ENCODE measurements at regions not wholly inside any gene's neighbourhood (a gene's known extent, or its start where the extent isn't known, plus 50 kb on each side); places are given as distances from the start of the nearest gene placed in this dataset.
"Not testable (repeated sequence)": the region's sequence is repeated elsewhere in the genome, so short reads cannot be mapped to it uniquely, and the experiment has no call there.

DNA sequence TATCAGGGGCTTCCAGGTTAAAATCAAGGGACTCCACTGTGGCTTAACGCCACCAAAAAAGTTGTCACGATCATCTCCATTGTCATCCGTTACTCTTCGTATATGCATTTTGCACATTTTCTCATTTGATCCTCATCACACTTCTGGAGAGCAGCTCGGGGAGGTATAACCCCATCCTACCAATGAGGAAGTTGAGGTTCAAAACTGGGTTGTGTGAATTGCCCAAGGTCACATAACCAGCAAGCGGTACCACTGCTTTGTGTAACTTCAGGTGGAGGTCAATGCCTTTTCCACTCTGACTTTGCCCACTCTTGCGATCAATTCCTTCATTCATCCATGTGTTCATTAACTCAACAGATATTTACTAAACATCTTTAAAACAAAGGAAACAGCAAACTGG is 71.1 kb upstream of the CCND2 start:
- Mint-ChIP-seq H3K36me3 (ENCODE audit: low read depth) (no peaks in the 10 kb centered on the region), H3K4me3 (no peak overlapping the region), H3K9me3 (no peaks in the 10 kb centered on the region), H3K4me1 (peaks cover 6% of the 10 kb centered on the region), H3K27ac (no peak overlapping the region), H3K27me3 (peaks cover 2% of the 10 kb centered on the region)
- ATAC-seq (no peak), DNase-seq (no peak)

DNA sequence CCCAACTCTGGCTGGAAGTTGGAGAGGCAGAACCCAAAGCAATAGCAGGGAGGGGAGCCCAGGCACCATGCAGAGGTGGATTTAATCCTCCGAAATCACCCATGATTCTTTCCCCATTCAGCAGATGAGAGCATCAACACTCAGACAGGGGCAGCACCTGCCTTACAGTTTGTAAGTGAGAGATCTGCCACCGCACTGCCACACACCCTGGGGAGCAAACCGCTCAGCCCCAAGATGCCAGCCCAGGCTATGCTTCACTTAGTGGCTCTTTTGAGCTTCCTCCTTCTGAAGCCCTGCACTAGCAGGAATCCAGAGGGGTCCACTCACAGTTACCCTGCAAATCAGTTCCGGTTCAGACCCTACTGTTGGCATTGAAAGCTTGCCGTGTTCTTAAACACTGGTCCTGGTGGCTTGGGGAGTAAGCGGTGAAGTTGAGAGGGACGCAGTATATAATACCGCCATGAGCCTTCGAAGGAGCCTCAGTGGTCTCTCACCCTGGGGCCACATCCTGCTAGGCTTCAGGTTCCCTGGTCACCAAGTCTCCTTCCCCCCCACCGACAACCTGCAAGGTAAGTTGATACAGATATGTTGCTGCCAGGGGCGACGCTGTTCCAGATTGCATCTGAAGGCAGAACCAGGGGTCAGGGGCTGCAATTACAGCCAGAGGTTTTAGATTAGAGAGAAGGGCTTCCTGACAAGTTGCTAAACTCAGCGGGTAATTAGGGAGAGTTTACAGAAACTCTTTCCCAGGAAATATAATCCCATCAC is 72.0 kb upstream of the CCND2 start:
- peaks cover 2% of the 10 kb centered on the region for H3K27me3 Mint-ChIP-seq
- no peak for DNase-seq
- peaks cover 6% of the 10 kb centered on the region for H3K4me1 Mint-ChIP-seq
- H3K9me3 Mint-ChIP-seq, result no peaks in the 10 kb centered on the region
- peak overlapping the region; percentile 8 for H3K27ac Mint-ChIP-seq
- no peaks in the 10 kb centered on the region for H3K36me3 Mint-ChIP-seq (ENCODE audit: low read depth)
- no peak for ATAC-seq
- H3K4me3 Mint-ChIP-seq, result no peak overlapping the region

DNA sequence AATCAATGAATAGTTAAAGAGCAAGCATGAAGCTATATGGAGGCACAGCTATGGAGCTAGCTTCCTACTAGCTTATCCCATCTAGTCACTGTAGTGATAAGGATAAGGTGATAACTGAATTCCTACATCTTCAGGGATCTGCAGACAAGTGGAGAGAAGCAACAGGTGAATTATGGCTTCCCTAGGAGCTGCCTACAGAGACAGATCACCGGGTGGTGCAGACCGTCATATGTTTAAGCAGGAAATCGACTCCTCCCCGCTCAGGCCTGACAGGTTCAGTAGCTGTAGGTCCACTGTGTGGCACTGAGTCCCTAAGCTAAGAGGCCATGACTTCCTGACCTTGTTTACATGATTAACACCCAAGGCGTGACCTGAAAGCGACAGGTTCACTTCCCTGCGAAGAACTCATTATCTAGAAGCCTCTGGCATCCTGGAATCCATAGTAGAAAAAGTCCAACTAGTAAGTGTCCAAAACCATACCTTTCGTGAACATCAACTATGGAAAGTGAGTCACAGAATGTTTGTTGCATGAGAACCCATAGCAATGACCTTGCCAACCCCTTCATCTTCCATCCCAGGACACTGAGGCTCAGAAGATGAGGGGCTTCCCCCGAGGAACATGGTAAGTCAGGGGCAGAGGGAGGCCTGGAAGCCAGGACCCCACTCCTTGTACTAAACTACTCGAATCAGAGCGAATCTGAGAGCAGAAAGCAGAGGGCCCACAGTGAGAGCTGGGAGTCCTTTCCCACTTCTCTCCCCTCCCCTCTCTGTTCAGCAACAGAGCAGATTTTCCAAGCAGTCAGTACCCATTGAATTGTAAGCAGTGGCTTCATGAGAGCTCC is 75.4 kb upstream of the CCND2 start:
- Mint-ChIP-seq H3K36me3 (ENCODE audit: low read depth) (no peaks in the 10 kb centered on the region), H3K27ac (no peak overlapping the region), H3K4me1 (peaks cover 6% of the 10 kb centered on the region), H3K4me3 (no peak overlapping the region), H3K9me3 (no peaks in the 10 kb centered on the region), H3K27me3 (no peaks in the 10 kb centered on the region)
- DNase-seq (no peak), ATAC-seq (no peak)

DNA sequence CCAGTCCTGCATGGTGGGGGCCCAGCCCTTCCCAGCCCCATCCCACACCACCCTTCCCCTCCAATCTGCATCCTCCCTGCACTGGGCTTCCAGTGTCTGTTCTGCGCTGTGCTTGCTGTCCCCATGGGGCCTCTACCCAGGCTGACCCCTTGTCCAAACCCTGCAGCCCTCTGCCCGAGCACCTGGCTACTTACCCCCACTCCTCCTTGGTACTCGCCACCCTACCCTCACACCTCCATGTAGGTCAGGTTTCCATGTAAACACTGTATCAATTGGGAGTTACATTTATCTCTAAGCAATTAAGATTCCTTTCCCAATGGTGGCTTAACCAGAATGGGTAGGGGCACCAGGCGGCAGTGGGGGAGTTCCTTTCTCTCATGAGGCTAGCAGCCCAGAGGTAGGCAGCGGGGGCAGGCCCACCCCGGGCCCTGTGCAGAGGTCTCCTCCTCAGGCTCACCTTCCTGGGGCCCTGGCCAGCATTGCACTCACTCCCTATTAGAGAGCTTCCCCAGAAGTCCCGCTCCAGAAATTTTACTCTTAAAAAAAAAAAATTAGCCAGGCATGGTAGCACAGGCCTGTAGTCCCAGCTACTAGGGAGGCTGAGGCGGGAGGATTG is 76.6 kb upstream of the CCND2 start:
- no peak overlapping the region for H3K27ac Mint-ChIP-seq
- no peak for DNase-seq
- no peaks in the 10 kb centered on the region for H3K36me3 Mint-ChIP-seq (ENCODE audit: low read depth)
- H3K9me3 Mint-ChIP-seq, result no peaks in the 10 kb centered on the region
- peaks cover 6% of the 10 kb centered on the region for H3K4me1 Mint-ChIP-seq
- H3K4me3 Mint-ChIP-seq, result no peak overlapping the region
- ATAC-seq, result no peak
- H3K27me3 Mint-ChIP-seq, result no peaks in the 10 kb centered on the region

DNA sequence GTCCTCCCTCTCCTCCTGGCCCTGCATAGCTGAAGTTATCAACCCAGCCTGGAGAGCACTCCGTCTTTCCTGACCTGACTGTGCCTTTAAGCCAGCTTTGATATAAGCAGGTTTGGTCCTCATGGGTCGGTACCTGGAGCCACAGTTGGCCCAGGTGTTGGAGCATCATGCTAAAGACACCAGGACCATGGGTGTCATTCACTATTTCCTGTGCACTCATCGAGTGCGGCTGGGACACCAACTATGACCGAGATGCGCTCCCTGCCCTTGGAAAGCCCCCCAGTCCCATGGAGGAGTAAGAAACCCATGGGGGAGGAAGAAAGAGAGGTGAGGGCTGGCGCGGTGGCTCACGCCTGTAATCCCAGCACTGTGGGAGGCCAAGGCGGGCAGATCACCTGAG is 78.9 kb upstream of the CCND2 start:
- Mint-ChIP-seq H3K4me1 (peaks cover 4% of the 10 kb centered on the region), H3K27me3 (no peaks in the 10 kb centered on the region), H3K27ac (no peak overlapping the region), H3K36me3 (ENCODE audit: low read depth) (no peaks in the 10 kb centered on the region), H3K9me3 (no peaks in the 10 kb centered on the region), H3K4me3 (no peak overlapping the region)
- DNase-seq (no peak), ATAC-seq (no peak)

DNA sequence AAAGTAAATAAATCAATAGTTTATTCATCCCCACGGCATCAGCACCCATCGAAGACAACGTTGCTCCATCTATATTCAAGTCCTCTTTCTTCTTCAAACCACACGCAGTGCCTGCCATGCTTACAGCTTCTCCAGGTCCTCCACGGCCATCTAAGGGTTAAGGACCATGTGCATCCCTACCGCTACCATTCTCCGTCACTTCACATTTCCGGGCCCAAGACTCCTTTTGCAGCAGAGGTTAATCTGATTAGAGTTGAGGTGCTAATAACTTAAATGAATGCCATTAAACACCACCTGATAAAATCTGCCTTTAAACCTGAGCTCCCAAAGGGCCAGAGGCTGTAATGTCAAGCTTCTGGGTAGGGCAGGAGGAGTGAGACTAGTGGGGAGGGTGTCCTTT is 79.7 kb upstream of the CCND2 start:
- H3K4me1 Mint-ChIP-seq, result peaks cover 4% of the 10 kb centered on the region
- H3K9me3 Mint-ChIP-seq, result no peaks in the 10 kb centered on the region
- DNase-seq (no peak), ATAC-seq (no peak)
- H3K4me3 Mint-ChIP-seq, result no peak overlapping the region
- no peaks in the 10 kb centered on the region for H3K36me3 Mint-ChIP-seq (ENCODE audit: low read depth)
- H3K27ac Mint-ChIP-seq, result no peak overlapping the region
- H3K27me3 Mint-ChIP-seq, result no peaks in the 10 kb centered on the region

DNA sequence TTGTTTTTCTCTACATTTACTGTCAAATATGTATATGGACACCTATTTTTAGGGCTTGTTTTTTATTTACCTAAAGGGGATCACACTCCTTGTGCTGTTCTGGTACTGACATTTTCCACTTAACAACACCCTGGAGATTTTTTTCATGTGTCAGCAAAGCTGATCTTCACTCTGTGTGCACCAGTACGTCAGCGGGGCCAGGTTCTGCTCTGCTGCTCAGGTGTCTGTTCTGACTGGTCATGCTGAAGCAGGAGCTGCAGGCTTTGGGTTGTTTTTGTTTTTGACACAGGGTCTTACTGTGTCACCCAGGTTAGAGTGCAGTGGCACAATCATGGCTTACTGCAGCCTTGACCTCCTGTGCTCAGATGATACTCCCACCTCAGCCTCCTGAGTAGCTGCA is 81.9 kb upstream of the CCND2 start:
- DNase-seq (no peak), ATAC-seq (no peak)
- Mint-ChIP-seq H3K27me3 (no peaks in the 10 kb centered on the region), H3K27ac (peak overlapping the region; percentile 52), H3K4me1 (no peaks in the 10 kb centered on the region), H3K9me3 (no peaks in the 10 kb centered on the region), H3K4me3 (no peak overlapping the region), H3K36me3 (ENCODE audit: low read depth) (no peaks in the 10 kb centered on the region)

DNA sequence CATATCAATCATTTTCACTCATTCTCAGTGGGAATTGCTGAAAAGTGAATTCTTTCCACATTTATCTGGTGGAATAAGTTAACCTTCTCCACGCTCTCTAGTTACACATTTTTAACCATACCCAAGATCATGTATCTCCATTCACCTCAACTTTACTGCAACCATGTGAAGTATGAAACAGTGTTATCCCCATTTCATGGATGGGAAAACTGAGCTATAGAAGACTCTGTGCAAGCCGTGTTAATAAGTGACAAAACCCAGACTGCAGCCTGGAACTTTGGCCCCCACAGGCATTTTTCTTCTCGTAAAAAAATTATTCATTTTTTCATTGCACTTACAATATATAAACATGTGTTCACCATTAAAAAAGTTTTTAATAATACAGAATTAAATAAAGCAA is 82.4 kb upstream of the CCND2 start:
- Mint-ChIP-seq H3K4me1 (no peaks in the 10 kb centered on the region), H3K9me3 (no peaks in the 10 kb centered on the region)

DNA sequence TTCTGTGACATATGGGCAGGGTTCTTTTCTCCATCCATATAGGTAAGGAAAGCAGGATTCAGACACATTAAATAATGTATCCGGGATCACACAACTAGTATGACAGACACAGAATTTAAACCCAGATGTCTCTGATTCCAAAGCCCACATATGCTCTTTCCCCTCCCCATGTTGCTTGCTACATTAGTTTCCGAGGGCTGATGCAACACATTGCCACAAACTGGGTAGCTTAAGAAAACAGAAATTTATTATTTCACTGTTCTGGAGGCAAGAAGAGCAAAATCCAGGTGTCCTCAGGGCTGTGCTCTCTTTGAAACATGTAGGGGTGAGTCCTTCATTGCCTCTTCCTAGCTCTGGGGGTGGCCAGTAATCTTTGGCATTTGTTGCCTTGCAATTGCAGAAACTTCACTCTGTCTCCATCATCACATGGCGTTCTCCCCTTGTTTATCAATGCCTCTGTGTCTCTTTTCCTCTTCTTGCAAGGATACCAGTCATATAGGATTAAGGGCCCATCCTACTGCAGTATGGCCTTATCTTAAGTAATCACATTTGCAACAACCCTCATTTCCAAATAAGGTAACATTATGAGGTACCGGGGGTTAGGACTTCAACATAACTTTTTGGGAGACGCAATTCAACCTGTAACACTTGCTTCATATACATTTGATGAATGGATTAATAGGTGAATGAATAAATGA is 83.0 kb upstream of the CCND2 start:
- no peaks in the 10 kb centered on the region for H3K36me3 Mint-ChIP-seq (ENCODE audit: low read depth)
- no peak for ATAC-seq
- DNase-seq, result no peak
- H3K27ac Mint-ChIP-seq, result no peak overlapping the region
- H3K4me3 Mint-ChIP-seq, result no peak overlapping the region
- no peaks in the 10 kb centered on the region for H3K9me3 Mint-ChIP-seq
- no peaks in the 10 kb centered on the region for H3K4me1 Mint-ChIP-seq
- no peaks in the 10 kb centered on the region for H3K27me3 Mint-ChIP-seq

More for the DNA sequence above, 82.4 kb upstream of the CCND2 start:
- DNase-seq (no peak), ATAC-seq (no peak)
- Mint-ChIP-seq H3K27ac (no peak overlapping the region), H3K27me3 (no peaks in the 10 kb centered on the region), H3K36me3 (ENCODE audit: low read depth) (no peaks in the 10 kb centered on the region), H3K4me3 (no peak overlapping the region)

DNA sequence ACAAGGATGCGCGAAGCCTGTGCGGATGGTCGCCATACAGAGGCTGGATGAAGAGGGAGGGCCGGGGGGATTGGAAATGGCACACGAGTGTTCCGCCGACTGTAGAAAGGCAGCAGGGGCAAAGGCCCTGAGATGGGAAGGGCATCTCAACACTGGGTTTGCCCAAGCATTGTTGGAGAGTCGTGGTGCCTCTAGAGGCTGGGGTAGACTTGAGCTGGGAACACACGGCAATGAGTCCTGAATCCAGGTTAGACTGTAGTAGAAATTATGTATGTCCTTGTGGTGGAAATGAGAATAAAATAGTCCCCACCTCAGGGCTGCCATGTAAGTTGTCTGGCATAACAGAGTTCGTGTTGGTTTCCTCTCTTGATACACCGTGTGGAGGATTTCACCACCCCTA is 83.8 kb upstream of the CCND2 start:
- Mint-ChIP-seq H3K27ac (no peak overlapping the region), H3K4me3 (no peak overlapping the region), H3K36me3 (ENCODE audit: low read depth) (no peaks in the 10 kb centered on the region), H3K27me3 (no peaks in the 10 kb centered on the region), H3K9me3 (no peaks in the 10 kb centered on the region), H3K4me1 (no peaks in the 10 kb centered on the region)
- ATAC-seq (no peak), DNase-seq (no peak)

DNA sequence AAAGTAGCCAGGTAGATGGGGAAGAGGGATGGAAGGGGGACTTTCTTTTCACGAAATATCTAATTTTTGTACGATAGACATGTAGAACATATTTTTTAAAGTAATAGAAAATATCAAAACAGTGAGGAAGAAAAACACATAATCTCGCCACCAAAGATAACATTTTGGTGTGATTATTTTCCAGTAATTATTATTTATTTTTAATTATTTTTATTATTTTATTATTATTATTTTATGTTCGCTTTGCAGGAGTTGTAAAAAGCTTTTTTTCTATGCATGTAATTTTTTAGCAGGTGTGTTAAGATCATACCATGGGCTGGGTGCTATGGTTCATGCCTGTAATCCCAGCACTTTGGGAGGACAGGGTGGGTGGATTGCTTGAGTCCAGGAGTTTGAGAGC is 85.6 kb upstream of the CCND2 start:
- no peak overlapping the region for H3K27ac Mint-ChIP-seq
- H3K4me1 Mint-ChIP-seq, result no peaks in the 10 kb centered on the region
- no peaks in the 10 kb centered on the region for H3K36me3 Mint-ChIP-seq (ENCODE audit: low read depth)
- H3K9me3 Mint-ChIP-seq, result peaks cover 3% of the 10 kb centered on the region
- ATAC-seq (no peak), DNase-seq (no peak)
- H3K4me3 Mint-ChIP-seq, result no peak overlapping the region
- H3K27me3 Mint-ChIP-seq, result no peaks in the 10 kb centered on the region

DNA sequence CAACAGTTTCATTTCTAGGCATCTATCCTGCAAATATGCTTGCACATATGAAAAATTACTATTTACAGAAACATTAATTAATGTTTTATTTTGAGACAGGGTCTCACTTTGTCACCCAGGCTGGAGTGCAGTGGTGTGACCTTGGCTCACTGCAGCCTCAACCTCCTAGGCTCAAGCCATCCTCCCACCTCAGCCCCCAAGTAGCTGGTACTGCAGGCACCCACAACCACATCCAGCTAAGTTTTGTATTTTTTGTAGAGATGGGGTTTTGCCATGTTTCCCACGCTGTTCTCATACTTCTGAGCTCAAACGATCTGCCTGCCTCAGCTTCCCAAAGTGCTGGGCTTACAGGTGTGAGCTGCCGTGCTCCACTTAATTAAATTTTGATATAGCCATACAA is 86.2 kb upstream of the CCND2 start:
- H3K4me3 Mint-ChIP-seq; ATAC-seq; H3K27ac Mint-ChIP-seq; DNase-seq; H3K27me3 Mint-ChIP-seq; H3K4me1 Mint-ChIP-seq; H3K9me3 Mint-ChIP-seq; H3K36me3 Mint-ChIP-seq (ENCODE audit: low read depth): not testable (repeated sequence)

DNA sequence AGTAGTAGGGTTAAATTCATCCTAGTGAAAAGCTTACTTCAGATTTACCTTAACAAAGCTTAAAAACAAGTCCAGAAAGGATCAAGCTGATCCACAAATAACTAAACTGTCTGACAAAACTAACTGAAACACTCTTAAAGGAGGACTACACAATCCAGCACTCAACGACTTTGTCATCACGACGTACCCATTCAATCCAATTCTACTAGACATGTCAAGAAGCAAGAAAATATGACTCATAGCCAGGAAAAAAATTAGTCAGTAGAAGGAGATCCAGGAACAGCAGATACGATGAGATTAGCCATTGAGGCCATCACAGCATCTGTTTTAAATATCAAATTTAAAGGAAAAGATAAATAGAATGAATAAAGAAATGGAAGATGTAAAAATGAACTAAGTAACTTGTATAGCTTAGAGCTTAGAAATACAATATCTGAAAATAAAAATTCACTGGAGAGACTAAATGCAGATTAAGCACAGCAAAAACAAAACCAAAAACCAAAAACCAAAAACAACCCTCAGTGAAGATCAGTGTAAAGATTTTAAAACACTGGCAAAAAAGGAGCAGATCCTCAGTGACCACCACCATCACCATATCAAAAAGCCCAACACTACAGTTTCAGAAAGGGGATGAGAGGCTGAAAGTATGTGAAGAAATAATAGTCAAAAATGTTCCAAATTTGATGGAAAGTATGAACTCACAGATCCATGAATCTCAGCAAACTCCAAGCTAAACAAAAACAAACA is 95.0 kb upstream of the CCND2 start:
- Mint-ChIP-seq H3K36me3 (ENCODE audit: low read depth) (peaks cover 2% of the 10 kb centered on the region), H3K4me3 (peak overlapping the region; percentile 19), H3K27me3 (no peaks in the 10 kb centered on the region), H3K27ac (peak overlapping the region; percentile 81), H3K4me1 (peaks cover 18% of the 10 kb centered on the region), H3K9me3 (peaks cover 22% of the 10 kb centered on the region)
- DNase-seq (no peak), ATAC-seq (peak; percentile 96)

DNA sequence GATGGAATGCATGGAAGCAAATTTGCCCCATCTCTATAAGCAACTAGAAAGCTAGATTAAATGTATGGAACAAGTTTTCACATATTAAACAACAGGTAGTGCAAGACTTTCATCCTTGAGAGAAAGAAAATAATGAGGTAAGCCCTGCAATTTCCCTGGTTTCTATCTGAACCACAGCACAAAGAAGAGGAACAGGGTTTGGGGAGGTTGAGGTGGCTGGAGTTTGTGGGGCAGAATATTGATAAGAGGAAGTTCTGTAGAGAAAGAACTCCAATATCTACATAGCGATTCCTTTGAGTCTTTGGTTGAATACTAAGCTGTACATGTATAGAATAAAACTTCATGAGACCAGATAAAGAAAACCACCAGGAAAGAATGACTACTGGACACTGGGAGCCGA is 96.3 kb upstream of the CCND2 start:
- Mint-ChIP-seq H3K27me3 (no peaks in the 10 kb centered on the region), H3K27ac (peak overlapping the region; percentile 25), H3K9me3 (peaks cover 16% of the 10 kb centered on the region), H3K4me1 (peaks cover 18% of the 10 kb centered on the region), H3K4me3 (no peak overlapping the region), H3K36me3 (ENCODE audit: low read depth) (peaks cover 2% of the 10 kb centered on the region)
- ATAC-seq, result no peak
- no peak for DNase-seq

Data from activated naive CD8-positive, alpha-beta T cell treated with anti-CD3 and anti-CD28 coated beads, Interleukin-2, amount 50 U/mL, for 24 hours (primary cell).